ENCODE measurements at regions not wholly inside any gene's neighbourhood (a gene's known extent, or its start where the extent isn't known, plus 50 kb on each side); places are given as distances from the start of the nearest gene placed in this dataset.

DNA sequence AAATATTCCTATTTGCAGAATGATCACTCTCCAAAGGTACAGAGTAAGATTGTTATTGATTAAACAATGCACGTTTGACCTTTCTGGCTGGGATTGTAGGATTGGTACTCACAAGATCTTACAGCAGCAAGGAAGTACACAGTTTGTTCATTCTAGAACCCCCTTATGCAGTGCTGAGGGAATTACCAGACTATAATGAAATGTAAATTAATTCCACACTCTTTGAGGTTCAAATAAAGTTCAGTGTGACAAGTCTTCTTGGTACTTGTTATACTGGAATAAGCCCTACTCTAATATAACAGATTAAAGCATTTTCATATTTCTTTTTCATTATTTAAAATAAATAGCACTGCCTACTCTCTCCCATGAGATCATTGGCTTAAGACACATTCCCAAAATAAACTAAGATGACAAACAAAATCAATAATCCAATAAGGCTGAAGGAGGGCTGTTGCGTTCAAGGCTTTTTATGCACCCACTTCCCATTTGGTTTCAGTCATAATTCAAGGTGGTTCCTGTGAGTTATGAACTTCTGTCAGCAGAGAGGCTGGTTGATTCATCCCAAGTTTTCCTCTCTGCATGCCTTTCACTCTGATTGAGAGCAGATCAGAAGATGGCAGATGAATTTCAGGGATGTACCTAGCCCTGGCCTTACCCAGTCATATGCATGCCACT lies 881.5 kb downstream of the C6orf118 start:
- in situ Hi-C loops (cut with HindIII; ENCODE audit: low pct_ligation_motif_present, low sequenced_read_pairs) = no loop called here
- no peak overlapping the region for H3K4me3 ChIP-seq (ENCODE audit: low read depth, low read length)
- TF ChIP-seq, protein P1, sequence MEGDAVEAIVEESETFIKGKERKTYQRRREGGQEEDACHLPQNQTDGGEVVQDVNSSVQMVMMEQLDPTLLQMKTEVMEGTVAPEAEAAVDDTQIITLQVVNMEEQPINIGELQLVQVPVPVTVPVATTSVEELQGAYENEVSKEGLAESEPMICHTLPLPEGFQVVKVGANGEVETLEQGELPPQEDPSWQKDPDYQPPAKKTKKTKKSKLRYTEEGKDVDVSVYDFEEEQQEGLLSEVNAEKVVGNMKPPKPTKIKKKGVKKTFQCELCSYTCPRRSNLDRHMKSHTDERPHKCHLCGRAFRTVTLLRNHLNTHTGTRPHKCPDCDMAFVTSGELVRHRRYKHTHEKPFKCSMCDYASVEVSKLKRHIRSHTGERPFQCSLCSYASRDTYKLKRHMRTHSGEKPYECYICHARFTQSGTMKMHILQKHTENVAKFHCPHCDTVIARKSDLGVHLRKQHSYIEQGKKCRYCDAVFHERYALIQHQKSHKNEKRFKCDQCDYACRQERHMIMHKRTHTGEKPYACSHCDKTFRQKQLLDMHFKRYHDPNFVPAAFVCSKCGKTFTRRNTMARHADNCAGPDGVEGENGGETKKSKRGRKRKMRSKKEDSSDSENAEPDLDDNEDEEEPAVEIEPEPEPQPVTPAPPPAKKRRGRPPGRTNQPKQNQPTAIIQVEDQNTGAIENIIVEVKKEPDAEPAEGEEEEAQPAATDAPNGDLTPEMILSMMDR (IDR thresholded peaks at IDR 0.05; ENCODE audit: low read depth, low read length, missing control alignments) = no peak
- no peaks in the 10 kb centered on the region for H3K27me3 ChIP-seq (replicated peaks)
- no peaks in the 10 kb centered on the region for H3K36me3 ChIP-seq (replicated peaks)
- no peak overlapping the region for H3K27ac ChIP-seq
- DNase-seq = no peak

DNA sequence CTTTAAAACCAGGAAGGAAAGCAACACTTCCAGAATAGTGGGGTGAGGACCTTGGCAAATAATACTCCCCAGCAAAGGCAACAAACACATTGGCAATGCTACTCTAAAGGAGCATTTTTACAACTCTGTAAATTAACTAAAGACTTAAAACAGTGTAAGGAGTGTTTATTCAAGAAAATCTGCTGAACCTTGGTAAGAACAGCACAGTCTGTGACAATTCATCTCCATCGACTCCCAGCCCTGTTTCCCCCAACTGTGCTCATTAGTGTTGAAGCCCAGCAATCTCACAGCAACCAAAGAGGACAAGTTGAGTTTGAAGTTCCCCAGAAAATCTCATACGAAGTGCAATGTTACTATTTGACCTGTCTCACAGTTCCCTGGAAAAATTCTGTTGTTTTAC lies 884.9 kb downstream of the C6orf118 start:
- Histone ChIP-seq H3K4me3 (ENCODE audit: low read depth, low read length) (no peak overlapping the region), H3K36me3 (replicated peaks) (no peaks in the 10 kb centered on the region), H3K27ac (no peak overlapping the region), H3K27me3 (replicated peaks) (no peaks in the 10 kb centered on the region)
- DNase-seq = no peak
- in situ Hi-C loops (cut with HindIII; ENCODE audit: low pct_ligation_motif_present, low sequenced_read_pairs) = no loop called here
- TF ChIP-seq, protein P1 (IDR thresholded peaks at IDR 0.05; ENCODE audit: low read depth, low read length, missing control alignments) = no peak

DNA sequence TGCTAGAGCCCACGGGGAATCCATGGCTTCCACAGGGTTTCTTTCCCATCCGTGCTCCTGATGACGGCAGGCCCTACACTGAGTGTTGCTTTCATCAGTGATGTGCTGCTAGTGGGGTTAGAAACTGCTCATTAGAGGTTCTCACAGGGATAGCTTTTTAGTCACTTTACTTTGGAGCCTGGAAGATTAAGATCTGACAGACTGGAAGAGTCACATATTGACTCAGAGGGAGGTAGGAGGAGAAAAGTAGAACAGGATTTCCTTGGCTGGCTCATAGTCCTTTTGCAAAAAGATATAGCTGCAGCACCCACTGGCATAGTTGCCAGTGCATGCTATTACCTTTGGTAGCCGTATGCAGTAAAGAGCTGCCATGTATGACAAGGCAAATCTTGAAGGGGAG lies 890.3 kb downstream of the C6orf118 start:
- TF ChIP-seq, protein P1 (IDR thresholded peaks at IDR 0.05; ENCODE audit: low read depth, low read length, missing control alignments) = no peak
- Histone ChIP-seq H3K4me3 (ENCODE audit: low read depth, low read length) (no peak overlapping the region), H3K36me3 (replicated peaks) (no peaks in the 10 kb centered on the region), H3K27me3 (replicated peaks) (no peaks in the 10 kb centered on the region), H3K27ac (no peak overlapping the region)
- no peak for DNase-seq
- in situ Hi-C loops (cut with HindIII; ENCODE audit: low pct_ligation_motif_present, low sequenced_read_pairs) = no loop called here

DNA sequence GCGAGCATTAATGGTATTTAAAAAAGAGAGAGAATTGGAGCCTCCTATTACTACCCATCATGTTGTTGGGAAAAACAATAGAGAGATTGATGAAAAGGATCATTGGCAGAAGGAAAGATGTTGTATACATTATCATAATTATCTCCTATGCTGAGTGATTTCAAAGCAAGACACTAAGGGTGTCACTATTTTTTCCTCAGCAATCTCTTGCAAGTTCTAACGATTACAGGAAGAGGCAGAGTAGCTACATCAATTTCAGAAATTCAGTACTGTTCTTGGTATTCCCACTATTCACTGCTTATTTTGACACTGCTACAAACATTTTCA lies 891.2 kb downstream of the C6orf118 start:
- H3K36me3 ChIP-seq (replicated peaks) = no peaks in the 10 kb centered on the region
- no peaks in the 10 kb centered on the region for H3K27me3 ChIP-seq (replicated peaks)
- in situ Hi-C loops (cut with HindIII; ENCODE audit: low pct_ligation_motif_present, low sequenced_read_pairs) = no loop called here
- no peak overlapping the region for H3K4me3 ChIP-seq (ENCODE audit: low read depth, low read length)
- H3K27ac ChIP-seq = no peak overlapping the region
- no peak for DNase-seq
- TF ChIP-seq, protein P1 (IDR thresholded peaks at IDR 0.05; ENCODE audit: low read depth, low read length, missing control alignments) = no peak

DNA sequence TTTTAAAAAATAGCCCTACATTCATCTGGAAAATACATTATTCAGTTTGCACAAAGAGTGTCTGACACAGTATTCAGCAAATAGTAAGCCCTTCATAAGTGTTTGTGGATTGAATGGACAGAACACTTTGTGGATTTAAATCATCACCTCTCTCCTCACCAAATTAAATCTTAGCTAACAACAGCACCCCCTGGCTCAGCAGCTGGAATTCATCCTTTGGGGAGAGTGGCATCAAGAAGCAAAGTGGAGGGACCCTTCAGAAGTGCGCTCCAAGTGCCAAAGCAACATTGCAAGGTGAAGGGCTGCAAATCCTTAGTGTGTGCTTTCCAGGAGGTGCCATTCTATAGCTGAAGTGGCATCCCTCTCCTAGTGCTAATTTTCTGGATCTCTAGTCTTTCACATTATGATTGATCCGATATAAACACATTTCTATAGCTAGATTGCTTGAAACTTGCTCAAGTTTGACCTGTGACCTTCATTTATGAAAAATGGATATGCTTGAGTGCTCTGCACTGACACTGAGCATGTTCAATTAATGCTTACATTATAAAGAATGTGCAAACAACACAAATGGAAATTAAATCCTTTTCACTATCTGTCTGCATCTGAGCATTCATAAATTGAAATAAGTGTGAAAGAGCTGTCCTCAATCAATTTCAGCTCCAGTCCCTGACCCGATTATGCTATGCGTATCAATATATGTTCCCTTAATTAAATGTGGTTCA lies 891.7 kb downstream of the C6orf118 start:
- TF ChIP-seq, protein P1 (IDR thresholded peaks at IDR 0.05; ENCODE audit: low read depth, low read length, missing control alignments) = peak; percentile 38
- in situ Hi-C loops (cut with HindIII; ENCODE audit: low pct_ligation_motif_present, low sequenced_read_pairs) = no loop called here

More for the DNA sequence above, 891.7 kb downstream of the C6orf118 start:
- Histone ChIP-seq H3K4me3 (ENCODE audit: low read depth, low read length) (no peak overlapping the region), H3K27ac (no peak overlapping the region), H3K36me3 (replicated peaks) (no peaks in the 10 kb centered on the region), H3K27me3 (replicated peaks) (no peaks in the 10 kb centered on the region)
- no peak for DNase-seq

All from brain microvascular endothelial cell (primary cell).